H1 (cell line): ENCODE measurements at regions not wholly inside any gene's neighbourhood (a gene's known extent, or its start where the extent isn't known, plus 50 kb on each side); places are given as distances from the start of the nearest gene placed in this dataset.

Source experiments
- SP1 ChIP-seq: IDR thresholded peaks from 2 replicates; pipeline ENCODE4 v1.6.1; 2011; ENCODE audit warnings: low read depth, low read length
- TF ChIP-seq, protein P1 (sequence below): fragments of 300-600 bp; sonication (generic); IDR thresholded peaks from 2 replicates; pipeline ENCODE4 v1.7.1; 2012; ENCODE audit warnings: low read length, moderate library complexity, mild to moderate bottlenecking, inconsistent platforms; ENCODE audit not compliant: insufficient replicate concordance
- TF ChIP-seq, protein P2 (sequence below): IDR thresholded peaks from 2 replicates; pipeline ENCODE4 v1.6.1; 2012; ENCODE audit warnings: low read length, inconsistent platforms

DNA sequence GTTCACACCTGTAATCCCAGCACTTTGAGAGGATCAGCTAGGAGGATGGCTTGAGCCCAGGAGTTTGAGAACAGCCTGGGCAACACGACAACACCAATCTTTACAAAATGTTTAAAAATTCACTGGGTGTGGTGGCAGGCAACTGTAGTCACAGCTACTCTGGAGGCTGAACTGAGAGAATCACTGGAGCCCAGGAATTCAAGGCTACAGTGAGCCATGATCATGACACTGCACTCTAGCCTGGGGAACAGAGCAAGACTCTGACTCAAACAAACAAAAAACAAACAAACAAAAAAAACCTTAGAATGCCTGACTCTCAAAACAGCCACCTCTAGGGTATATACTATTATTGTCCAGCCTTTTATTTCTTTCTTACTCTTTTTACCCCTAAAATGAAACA lies 56.5 kb upstream of the PAPSS2 start (continued):
- TF ChIP-seq, protein P1, sequence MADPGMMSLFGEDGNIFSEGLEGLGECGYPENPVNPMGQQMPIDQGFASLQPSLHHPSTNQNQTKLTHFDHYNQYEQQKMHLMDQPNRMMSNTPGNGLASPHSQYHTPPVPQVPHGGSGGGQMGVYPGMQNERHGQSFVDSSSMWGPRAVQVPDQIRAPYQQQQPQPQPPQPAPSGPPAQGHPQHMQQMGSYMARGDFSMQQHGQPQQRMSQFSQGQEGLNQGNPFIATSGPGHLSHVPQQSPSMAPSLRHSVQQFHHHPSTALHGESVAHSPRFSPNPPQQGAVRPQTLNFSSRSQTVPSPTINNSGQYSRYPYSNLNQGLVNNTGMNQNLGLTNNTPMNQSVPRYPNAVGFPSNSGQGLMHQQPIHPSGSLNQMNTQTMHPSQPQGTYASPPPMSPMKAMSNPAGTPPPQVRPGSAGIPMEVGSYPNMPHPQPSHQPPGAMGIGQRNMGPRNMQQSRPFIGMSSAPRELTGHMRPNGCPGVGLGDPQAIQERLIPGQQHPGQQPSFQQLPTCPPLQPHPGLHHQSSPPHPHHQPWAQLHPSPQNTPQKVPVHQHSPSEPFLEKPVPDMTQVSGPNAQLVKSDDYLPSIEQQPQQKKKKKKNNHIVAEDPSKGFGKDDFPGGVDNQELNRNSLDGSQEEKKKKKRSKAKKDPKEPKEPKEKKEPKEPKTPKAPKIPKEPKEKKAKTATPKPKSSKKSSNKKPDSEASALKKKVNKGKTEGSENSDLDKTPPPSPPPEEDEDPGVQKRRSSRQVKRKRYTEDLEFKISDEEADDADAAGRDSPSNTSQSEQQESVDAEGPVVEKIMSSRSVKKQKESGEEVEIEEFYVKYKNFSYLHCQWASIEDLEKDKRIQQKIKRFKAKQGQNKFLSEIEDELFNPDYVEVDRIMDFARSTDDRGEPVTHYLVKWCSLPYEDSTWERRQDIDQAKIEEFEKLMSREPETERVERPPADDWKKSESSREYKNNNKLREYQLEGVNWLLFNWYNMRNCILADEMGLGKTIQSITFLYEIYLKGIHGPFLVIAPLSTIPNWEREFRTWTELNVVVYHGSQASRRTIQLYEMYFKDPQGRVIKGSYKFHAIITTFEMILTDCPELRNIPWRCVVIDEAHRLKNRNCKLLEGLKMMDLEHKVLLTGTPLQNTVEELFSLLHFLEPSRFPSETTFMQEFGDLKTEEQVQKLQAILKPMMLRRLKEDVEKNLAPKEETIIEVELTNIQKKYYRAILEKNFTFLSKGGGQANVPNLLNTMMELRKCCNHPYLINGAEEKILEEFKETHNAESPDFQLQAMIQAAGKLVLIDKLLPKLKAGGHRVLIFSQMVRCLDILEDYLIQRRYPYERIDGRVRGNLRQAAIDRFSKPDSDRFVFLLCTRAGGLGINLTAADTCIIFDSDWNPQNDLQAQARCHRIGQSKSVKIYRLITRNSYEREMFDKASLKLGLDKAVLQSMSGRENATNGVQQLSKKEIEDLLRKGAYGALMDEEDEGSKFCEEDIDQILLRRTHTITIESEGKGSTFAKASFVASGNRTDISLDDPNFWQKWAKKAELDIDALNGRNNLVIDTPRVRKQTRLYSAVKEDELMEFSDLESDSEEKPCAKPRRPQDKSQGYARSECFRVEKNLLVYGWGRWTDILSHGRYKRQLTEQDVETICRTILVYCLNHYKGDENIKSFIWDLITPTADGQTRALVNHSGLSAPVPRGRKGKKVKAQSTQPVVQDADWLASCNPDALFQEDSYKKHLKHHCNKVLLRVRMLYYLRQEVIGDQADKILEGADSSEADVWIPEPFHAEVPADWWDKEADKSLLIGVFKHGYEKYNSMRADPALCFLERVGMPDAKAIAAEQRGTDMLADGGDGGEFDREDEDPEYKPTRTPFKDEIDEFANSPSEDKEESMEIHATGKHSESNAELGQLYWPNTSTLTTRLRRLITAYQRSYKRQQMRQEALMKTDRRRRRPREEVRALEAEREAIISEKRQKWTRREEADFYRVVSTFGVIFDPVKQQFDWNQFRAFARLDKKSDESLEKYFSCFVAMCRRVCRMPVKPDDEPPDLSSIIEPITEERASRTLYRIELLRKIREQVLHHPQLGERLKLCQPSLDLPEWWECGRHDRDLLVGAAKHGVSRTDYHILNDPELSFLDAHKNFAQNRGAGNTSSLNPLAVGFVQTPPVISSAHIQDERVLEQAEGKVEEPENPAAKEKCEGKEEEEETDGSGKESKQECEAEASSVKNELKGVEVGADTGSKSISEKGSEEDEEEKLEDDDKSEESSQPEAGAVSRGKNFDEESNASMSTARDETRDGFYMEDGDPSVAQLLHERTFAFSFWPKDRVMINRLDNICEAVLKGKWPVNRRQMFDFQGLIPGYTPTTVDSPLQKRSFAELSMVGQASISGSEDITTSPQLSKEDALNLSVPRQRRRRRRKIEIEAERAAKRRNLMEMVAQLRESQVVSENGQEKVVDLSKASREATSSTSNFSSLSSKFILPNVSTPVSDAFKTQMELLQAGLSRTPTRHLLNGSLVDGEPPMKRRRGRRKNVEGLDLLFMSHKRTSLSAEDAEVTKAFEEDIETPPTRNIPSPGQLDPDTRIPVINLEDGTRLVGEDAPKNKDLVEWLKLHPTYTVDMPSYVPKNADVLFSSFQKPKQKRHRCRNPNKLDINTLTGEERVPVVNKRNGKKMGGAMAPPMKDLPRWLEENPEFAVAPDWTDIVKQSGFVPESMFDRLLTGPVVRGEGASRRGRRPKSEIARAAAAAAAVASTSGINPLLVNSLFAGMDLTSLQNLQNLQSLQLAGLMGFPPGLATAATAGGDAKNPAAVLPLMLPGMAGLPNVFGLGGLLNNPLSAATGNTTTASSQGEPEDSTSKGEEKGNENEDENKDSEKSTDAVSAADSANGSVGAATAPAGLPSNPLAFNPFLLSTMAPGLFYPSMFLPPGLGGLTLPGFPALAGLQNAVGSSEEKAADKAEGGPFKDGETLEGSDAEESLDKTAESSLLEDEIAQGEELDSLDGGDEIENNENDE = no peak
- TF ChIP-seq, protein P2, sequence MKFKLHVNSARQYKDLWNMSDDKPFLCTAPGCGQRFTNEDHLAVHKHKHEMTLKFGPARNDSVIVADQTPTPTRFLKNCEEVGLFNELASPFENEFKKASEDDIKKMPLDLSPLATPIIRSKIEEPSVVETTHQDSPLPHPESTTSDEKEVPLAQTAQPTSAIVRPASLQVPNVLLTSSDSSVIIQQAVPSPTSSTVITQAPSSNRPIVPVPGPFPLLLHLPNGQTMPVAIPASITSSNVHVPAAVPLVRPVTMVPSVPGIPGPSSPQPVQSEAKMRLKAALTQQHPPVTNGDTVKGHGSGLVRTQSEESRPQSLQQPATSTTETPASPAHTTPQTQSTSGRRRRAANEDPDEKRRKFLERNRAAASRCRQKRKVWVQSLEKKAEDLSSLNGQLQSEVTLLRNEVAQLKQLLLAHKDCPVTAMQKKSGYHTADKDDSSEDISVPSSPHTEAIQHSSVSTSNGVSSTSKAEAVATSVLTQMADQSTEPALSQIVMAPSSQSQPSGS = no peak
- TF ChIP-seq SP1 = no peak
- TF ChIP-seq, all 59 proteins: peak for 0
